ENCODE measurements at regions not wholly inside any gene's neighbourhood (a gene's known extent, or its start where the extent isn't known, plus 50 kb on each side); places are given as distances from the start of the nearest gene placed in this dataset.

DNA sequence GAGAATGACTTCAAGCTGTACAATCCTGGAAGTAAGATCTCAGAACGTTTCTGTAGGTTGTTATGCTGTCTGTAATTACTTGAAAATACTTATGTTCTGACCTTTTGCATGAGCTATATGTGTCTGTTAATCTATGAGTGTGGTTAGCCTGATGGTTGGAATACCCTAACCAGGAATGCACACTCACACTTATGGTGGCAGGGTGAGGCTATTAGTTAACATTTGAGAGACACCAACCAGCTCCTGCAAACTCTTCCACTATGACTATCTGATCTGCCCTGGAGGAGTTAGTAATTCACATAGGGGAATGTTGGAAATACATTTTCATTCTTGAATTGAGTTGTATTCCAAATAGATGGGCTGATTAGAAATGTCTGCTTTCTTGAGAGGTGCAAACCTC, 450.3 kb downstream of the INHBA start:
- Histone ChIP-seq H3K27me3 (ENCODE audit: insufficient read depth, low read length) (no peaks in the 10 kb centered on the region), H3K56ac (ENCODE audit: insufficient read length, low read depth, low read length) (no peak overlapping the region), H4K8ac (replicated peaks; ENCODE audit: insufficient read length, low read depth, low read length) (no peak overlapping the region), H3K4me1 (ENCODE audit: insufficient read depth, low read length) (no peaks in the 10 kb centered on the region; the same call in 1 of the 2 replicates), H3K79me2 (ENCODE audit: insufficient read depth, low read length) (no peaks in the 10 kb centered on the region), H3K4ac (ENCODE audit: low read depth, low read length) (no peak overlapping the region), H2BK5ac (ENCODE audit: insufficient read length, low read length) (no peak overlapping the region), H3K23me2 (ENCODE audit: insufficient read length, low read depth, low read length, poor library complexity, severe bottlenecking) (no peaks in the 10 kb centered on the region), H2BK120ac (ENCODE audit: low read depth, low read length, poor library complexity, severe bottlenecking) (no peak overlapping the region), H3T11ph (ENCODE audit: low read length) (no peak overlapping the region), H3K79me1 (ENCODE audit: insufficient read depth, low read depth, low read length, poor library complexity, severe bottlenecking) (no peaks in the 10 kb centered on the region), H2AK5ac (ENCODE audit: insufficient read length, low read length) (no peak overlapping the region), H2BK12ac (ENCODE audit: insufficient read length, low read depth, low read length) (no peak overlapping the region), H3K4me2 (ENCODE audit: insufficient read depth, insufficient read length, low read length) (no peak overlapping the region), H4K5ac (ENCODE audit: insufficient read length, low read depth, low read length) (no peak overlapping the region), H4K20me1 (ENCODE audit: control insufficient read depth, insufficient read depth, insufficient read length) (no peaks in the 10 kb centered on the region), H3K27ac (ENCODE audit: insufficient read length, low read depth, low read length) (no peak overlapping the region), H2AFZ (ENCODE audit: low read length) (no peak overlapping the region), H3K14ac (ENCODE audit: insufficient read depth, low read length) (no peak overlapping the region), H3K9ac (ENCODE audit: extremely low read depth, insufficient read length, low read length) (no peak overlapping the region), H2BK20ac (ENCODE audit: low read depth, low read length, poor library complexity, severe bottlenecking) (no peak overlapping the region), H2BK15ac (ENCODE audit: low read depth, low read length) (no peak overlapping the region), H4K91ac (ENCODE audit: insufficient read length, low read depth, low read length) (no peak overlapping the region), H3K18ac (ENCODE audit: insufficient read length, low read depth, low read length) (no peak overlapping the region), H3K9me3 (ENCODE audit: control insufficient read depth, low read depth, low read length) (no peaks in the 10 kb centered on the region), H3K23ac (ENCODE audit: insufficient read length, low read depth, low read length) (no peak overlapping the region)
- no peak for DNase-seq
- H3K4me1 Mint-ChIP-seq, result peaks cover 6 to 12% of the 10 kb centered on the region in 2 experiments
- whole genome bisulfite sequencing (ENCODE audit: extremely low coverage, insufficient read length, low lambda C conversion rate), result no CpG with 5 or more reads among the region's 1 CpG
- peaks cover 5% of the 10 kb centered on the region; the same call in 1 of the 2 replicates for H3K27me3 Mint-ChIP-seq (ENCODE audit: low read depth)
- no peak overlapping the region for H3K27ac Mint-ChIP-seq
- H3K36me3 Mint-ChIP-seq (ENCODE audit: insufficient read depth in 1 of 3, low read depth in 3 of 3), result peaks cover 0 to 5% (median 0%) of the 10 kb centered on the region in 3 experiments; a peak in 2 of 7 replicates
- H3K9me3 Mint-ChIP-seq, result peaks cover 7 to 11% of the 10 kb centered on the region in 2 experiments; a peak in 3 of 5 replicates
- no peak for TF ChIP-seq CTCF (conservative IDR thresholded peaks at IDR 0.05)
- H3K4me3 Mint-ChIP-seq, result no peak overlapping the region

Measured in H9 (cell line).